ENCODE measurements at regions not wholly inside any gene's neighbourhood (a gene's known extent, or its start where the extent isn't known, plus 50 kb on each side); places are given as distances from the start of the nearest gene placed in this dataset.

DNA sequence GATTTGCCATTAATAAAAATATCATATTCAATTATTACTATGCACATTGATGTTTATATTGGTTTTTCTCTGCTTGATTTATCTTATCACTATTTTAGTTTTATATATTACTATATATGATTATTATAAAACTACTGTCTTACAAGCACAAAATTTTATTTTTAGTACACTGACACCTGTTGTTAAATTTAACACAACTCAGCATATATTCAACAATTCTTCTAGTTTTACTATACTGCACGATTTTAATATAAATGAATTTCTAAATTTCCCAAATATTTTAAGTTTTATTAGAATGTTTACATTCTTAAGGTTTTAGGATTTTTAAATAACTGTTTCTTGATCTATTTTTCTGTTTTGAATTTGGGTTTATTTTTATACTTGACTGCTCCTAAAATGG lies 889.8 kb upstream of the GJE1 start:
- TF ChIP-seq, protein P1, sequence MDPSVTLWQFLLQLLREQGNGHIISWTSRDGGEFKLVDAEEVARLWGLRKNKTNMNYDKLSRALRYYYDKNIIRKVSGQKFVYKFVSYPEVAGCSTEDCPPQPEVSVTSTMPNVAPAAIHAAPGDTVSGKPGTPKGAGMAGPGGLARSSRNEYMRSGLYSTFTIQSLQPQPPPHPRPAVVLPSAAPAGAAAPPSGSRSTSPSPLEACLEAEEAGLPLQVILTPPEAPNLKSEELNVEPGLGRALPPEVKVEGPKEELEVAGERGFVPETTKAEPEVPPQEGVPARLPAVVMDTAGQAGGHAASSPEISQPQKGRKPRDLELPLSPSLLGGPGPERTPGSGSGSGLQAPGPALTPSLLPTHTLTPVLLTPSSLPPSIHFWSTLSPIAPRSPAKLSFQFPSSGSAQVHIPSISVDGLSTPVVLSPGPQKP (CRISPR knock-in tag; IDR thresholded peaks at IDR 0.05): no peak
- TF ChIP-seq, protein P2, sequence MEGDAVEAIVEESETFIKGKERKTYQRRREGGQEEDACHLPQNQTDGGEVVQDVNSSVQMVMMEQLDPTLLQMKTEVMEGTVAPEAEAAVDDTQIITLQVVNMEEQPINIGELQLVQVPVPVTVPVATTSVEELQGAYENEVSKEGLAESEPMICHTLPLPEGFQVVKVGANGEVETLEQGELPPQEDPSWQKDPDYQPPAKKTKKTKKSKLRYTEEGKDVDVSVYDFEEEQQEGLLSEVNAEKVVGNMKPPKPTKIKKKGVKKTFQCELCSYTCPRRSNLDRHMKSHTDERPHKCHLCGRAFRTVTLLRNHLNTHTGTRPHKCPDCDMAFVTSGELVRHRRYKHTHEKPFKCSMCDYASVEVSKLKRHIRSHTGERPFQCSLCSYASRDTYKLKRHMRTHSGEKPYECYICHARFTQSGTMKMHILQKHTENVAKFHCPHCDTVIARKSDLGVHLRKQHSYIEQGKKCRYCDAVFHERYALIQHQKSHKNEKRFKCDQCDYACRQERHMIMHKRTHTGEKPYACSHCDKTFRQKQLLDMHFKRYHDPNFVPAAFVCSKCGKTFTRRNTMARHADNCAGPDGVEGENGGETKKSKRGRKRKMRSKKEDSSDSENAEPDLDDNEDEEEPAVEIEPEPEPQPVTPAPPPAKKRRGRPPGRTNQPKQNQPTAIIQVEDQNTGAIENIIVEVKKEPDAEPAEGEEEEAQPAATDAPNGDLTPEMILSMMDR (IDR thresholded peaks at IDR 0.05 in 2 of 3, conservative IDR thresholded peaks at IDR 0.05 in 1 of 3; ENCODE audit: insufficient read depth in 2 of 3, low read depth in 1 of 3, low read length in 3 of 3): no peak
- TF ChIP-seq, protein P3, sequence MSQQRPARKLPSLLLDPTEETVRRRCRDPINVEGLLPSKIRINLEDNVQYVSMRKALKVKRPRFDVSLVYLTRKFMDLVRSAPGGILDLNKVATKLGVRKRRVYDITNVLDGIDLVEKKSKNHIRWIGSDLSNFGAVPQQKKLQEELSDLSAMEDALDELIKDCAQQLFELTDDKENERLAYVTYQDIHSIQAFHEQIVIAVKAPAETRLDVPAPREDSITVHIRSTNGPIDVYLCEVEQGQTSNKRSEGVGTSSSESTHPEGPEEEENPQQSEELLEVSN (IDR thresholded peaks at IDR 0.05; ENCODE audit: borderline replicate concordance in 1 of 2, extremely low read depth in 1 of 2, insufficient read depth in 1 of 2, insufficient read length in 1 of 2, low read depth in 1 of 2, low read length in 1 of 2, poor library complexity in 1 of 2, severe bottlenecking in 1 of 2): no peak
- TF ChIP-seq POLR2A (conservative IDR thresholded peaks at IDR 0.05) (no peak), JUND (IDR thresholded peaks at IDR 0.05; ENCODE audit: borderline replicate concordance, low read depth, low read length) (no peak), JUND (tag; IDR thresholded peaks at IDR 0.05; ENCODE audit: borderline replicate concordance, low read depth, low read length) (no peak)
- TF ChIP-seq, protein P4, sequence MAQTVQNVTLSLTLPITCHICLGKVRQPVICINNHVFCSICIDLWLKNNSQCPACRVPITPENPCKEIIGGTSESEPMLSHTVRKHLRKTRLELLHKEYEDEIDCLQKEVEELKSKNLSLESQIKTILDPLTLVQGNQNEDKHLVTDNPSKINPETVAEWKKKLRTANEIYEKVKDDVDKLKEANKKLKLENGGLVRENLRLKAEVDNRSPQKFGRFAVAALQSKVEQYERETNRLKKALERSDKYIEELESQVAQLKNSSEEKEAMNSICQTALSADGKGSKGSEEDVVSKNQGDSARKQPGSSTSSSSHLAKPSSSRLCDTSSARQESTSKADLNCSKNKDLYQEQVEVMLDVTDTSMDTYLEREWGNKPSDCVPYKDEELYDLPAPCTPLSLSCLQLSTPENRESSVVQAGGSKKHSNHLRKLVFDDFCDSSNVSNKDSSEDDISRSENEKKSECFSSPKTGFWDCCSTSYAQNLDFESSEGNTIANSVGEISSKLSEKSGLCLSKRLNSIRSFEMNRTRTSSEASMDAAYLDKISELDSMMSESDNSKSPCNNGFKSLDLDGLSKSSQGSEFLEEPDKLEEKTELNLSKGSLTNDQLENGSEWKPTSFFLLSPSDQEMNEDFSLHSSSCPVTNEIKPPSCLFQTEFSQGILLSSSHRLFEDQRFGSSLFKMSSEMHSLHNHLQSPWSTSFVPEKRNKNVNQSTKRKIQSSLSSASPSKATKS (CRISPR knock-in tag; IDR thresholded peaks at IDR 0.05): no peak
- TF ChIP-seq, protein P5, sequence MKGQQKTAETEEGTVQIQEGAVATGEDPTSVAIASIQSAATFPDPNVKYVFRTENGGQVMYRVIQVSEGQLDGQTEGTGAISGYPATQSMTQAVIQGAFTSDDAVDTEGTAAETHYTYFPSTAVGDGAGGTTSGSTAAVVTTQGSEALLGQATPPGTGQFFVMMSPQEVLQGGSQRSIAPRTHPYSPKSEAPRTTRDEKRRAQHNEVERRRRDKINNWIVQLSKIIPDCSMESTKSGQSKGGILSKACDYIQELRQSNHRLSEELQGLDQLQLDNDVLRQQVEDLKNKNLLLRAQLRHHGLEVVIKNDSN (CRISPR knock-in tag; IDR thresholded peaks at IDR 0.05): no peak
- TF ChIP-seq, protein P6, sequence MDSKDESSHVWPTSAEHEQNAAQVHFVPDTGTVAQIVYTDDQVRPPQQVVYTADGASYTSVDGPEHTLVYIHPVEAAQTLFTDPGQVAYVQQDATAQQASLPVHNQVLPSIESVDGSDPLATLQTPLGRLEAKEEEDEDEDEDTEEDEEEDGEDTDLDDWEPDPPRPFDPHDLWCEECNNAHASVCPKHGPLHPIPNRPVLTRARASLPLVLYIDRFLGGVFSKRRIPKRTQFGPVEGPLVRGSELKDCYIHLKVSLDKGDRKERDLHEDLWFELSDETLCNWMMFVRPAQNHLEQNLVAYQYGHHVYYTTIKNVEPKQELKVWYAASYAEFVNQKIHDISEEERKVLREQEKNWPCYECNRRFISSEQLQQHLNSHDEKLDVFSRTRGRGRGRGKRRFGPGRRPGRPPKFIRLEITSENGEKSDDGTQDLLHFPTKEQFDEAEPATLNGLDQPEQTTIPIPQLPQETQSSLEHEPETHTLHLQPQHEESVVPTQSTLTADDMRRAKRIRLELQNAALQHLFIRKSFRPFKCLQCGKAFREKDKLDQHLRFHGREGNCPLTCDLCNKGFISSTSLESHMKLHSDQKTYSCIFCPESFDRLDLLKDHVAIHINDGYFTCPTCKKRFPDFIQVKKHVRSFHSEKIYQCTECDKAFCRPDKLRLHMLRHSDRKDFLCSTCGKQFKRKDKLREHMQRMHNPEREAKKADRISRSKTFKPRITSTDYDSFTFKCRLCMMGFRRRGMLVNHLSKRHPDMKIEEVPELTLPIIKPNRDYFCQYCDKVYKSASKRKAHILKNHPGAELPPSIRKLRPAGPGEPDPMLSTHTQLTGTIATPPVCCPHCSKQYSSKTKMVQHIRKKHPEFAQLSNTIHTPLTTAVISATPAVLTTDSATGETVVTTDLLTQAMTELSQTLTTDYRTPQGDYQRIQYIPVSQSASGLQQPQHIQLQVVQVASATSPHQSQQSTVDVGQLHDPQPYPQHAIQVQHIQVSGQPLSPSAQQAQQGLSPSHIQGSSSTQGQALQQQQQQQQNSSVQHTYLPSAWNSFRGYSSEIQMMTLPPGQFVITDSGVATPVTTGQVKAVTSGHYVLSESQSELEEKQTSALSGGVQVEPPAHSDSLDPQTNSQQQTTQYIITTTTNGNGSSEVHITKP (IDR thresholded peaks at IDR 0.05; ENCODE audit: partially characterized antibody): no peak
- TF ChIP-seq, protein P7, sequence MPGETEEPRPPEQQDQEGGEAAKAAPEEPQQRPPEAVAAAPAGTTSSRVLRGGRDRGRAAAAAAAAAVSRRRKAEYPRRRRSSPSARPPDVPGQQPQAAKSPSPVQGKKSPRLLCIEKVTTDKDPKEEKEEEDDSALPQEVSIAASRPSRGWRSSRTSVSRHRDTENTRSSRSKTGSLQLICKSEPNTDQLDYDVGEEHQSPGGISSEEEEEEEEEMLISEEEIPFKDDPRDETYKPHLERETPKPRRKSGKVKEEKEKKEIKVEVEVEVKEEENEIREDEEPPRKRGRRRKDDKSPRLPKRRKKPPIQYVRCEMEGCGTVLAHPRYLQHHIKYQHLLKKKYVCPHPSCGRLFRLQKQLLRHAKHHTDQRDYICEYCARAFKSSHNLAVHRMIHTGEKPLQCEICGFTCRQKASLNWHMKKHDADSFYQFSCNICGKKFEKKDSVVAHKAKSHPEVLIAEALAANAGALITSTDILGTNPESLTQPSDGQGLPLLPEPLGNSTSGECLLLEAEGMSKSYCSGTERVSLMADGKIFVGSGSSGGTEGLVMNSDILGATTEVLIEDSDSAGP (CRISPR knock-in tag; IDR thresholded peaks at IDR 0.05): no peak
- TF ChIP-seq, protein P8, sequence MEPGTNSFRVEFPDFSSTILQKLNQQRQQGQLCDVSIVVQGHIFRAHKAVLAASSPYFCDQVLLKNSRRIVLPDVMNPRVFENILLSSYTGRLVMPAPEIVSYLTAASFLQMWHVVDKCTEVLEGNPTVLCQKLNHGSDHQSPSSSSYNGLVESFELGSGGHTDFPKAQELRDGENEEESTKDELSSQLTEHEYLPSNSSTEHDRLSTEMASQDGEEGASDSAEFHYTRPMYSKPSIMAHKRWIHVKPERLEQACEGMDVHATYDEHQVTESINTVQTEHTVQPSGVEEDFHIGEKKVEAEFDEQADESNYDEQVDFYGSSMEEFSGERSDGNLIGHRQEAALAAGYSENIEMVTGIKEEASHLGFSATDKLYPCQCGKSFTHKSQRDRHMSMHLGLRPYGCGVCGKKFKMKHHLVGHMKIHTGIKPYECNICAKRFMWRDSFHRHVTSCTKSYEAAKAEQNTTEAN (CRISPR knock-in tag; IDR thresholded peaks at IDR 0.05): no peak

Data from K562 (cell line).